HCT116 (cell line): ENCODE measurements at regions not wholly inside any gene's neighbourhood (a gene's known extent, or its start where the extent isn't known, plus 50 kb on each side); places are given as distances from the start of the nearest gene placed in this dataset.

ENCODE experiments used
- ATAC-seq: fragments of 200-7000 bp; cut with Tn5 transposase; 2 replicates; pipeline ENCODE4 v1.9.1; 2020; ENCODE audit warnings: mild to moderate bottlenecking, moderate library complexity
- BruUV-seq: library from RNA; stranded (reverse); fragments of 400-500 nt; replicated peaks from 2 replicates; lab custom pipeline; 2021; lab: Mats Ljungman, UMichigan
- CTCF ChIA-PET: fragments of 300-600 bp; sonication (Branson Sonifier 250); formaldehyde crosslinking; loops from one replicate; lab custom pipeline; 2021; ENCODE audit warnings: antibody characterized with exemption; lab: Charles Lee
- POLR2A ChIA-PET: fragments of 300-600, 350-600 bp; sonication (Branson Sonifier 250); formaldehyde crosslinking; loops from one replicate; lab custom pipeline; 2021; ENCODE audit warnings: antibody characterized with exemption; lab: Charles Lee
- RAD21 ChIA-PET, 2 experiments: fragments of 300-600 bp; sonication (Branson Sonifier 250); formaldehyde crosslinking; loops; one replicate each; lab custom pipeline; 2023; ENCODE audit warnings: low total read pairs in 2 of 2; ENCODE audit not compliant: uncharacterized antibody in 2 of 2, unreplicated experiment in 2 of 2, low non-redundant PET in 1 of 2; lab: Charles Lee
- DNase-seq: peaks from one replicate; pipeline ENCODE4 v3.0.0-alpha.2; 2010; ENCODE audit warnings: low read depth, low spot score
- H2AFZ ChIP-seq: fragments of 200-600 bp; shearing (Covaris generic), sonication (generic); 2 replicates; pipeline ENCODE4 v1.6.1; 2017; ENCODE audit warnings: low read depth, mixed run types, mixed read lengths, antibody characterized with exemption, low read length; ENCODE audit not compliant: poor library complexity, severe bottlenecking
- H3K27ac ChIP-seq: 2 replicates; pipeline ENCODE4 v1.5.1; 2012; ENCODE audit warnings: low read depth, low read length
- H3K27me3 ChIP-seq: fragments of 200-600 bp; sonication (generic); 2 replicates; pipeline ENCODE4 v1.6.1; 2016; ENCODE audit warnings: mixed run types, low read length, mixed read lengths; ENCODE audit not compliant: insufficient read depth
- H3K36me3 ChIP-seq, 2 experiments: fragments of 200-500 bp in 1 of 2; fragments of 200-600 bp in 1 of 2; sonication (Bioruptor generic) in 1 of 2; sonication (generic) in 1 of 2; 2 replicates each; pipeline versions ENCODE4 v1.5.1 to v1.6.1; 2014 to 2016; ENCODE audit warnings: low read length in 2 of 2, inconsistent platforms in 1 of 2, mixed read lengths in 1 of 2, mixed run types in 1 of 2; ENCODE audit not compliant: insufficient read depth in 2 of 2, control insufficient read depth in 1 of 2
- H3K4me1 ChIP-seq, 2 experiments: fragments of 200-600 bp in 1 of 2; sonication (generic) in 1 of 2; 2 replicates each; pipeline versions ENCODE4 v1.5.1 to v1.6.1; 2012 to 2017; ENCODE audit warnings: low read length in 2 of 2, inconsistent platforms in 1 of 2, mild to moderate bottlenecking in 1 of 2, mixed read lengths in 1 of 2, mixed run types in 1 of 2, moderate library complexity in 1 of 2; ENCODE audit not compliant: insufficient read depth in 2 of 2, control insufficient read depth in 1 of 2
- H3K4me2 ChIP-seq: fragments of 200-600 bp; sonication (generic); 2 replicates; pipeline ENCODE4 v1.6.1; 2017; ENCODE audit warnings: mixed run types, low read length, mixed read lengths
- H3K4me3 ChIP-seq, 2 experiments: fragments of 200-600 bp in 1 of 2; sonication (generic) in 1 of 2; replicated peaks in 1 of 2; 2 replicates each; pipeline ENCODE4 v1.5.1; 2011 to 2016; ENCODE audit warnings: low read length in 2 of 2, control low read depth in 1 of 2, low read depth in 1 of 2, mild to moderate bottlenecking in 1 of 2, mixed read lengths in 1 of 2, mixed run types in 1 of 2
- H3K79me2 ChIP-seq: fragments of 200-600 bp; sonication (generic); 2 replicates; pipeline ENCODE4 v1.6.1; 2017; ENCODE audit warnings: mild to moderate bottlenecking, mixed run types, low read length, moderate library complexity, mixed read lengths; ENCODE audit not compliant: insufficient read depth
- H3K9ac ChIP-seq: fragments of 200-600 bp; sonication (generic); 2 replicates; pipeline ENCODE4 v1.6.1; 2016; ENCODE audit warnings: low read length, mixed read lengths
- H3K9me2 ChIP-seq: fragments of 200-600 bp; sonication (generic), shearing (Covaris generic); 2 replicates; pipeline ENCODE4 v1.6.1; 2017; ENCODE audit warnings: mixed run types, mild to moderate bottlenecking, moderate library complexity; ENCODE audit not compliant: insufficient read depth
- H3K9me3 ChIP-seq, 2 experiments: fragments of 200-500 bp in 1 of 2; fragments of 200-600 bp in 1 of 2; sonication (Bioruptor generic) in 1 of 2; sonication (generic) in 1 of 2; 2 replicates each; pipeline ENCODE4 v1.6.1; 2014 to 2017; ENCODE audit warnings: low read length in 2 of 2, mixed read lengths in 2 of 2, inconsistent platforms in 1 of 2, low read depth in 1 of 2, mild to moderate bottlenecking in 1 of 2, mixed run types in 1 of 2, moderate library complexity in 1 of 2; ENCODE audit not compliant: control insufficient read depth in 1 of 2, insufficient read depth in 1 of 2
- H4K20me1 ChIP-seq: fragments of 200-600 bp; sonication (generic), shearing (Covaris generic); 2 replicates; pipeline ENCODE4 v1.6.1; 2017; ENCODE audit warnings: mixed run types, mild to moderate bottlenecking, moderate library complexity; ENCODE audit not compliant: insufficient read depth
- ATF3 ChIP-seq: IDR thresholded peaks from 2 replicates; pipeline ENCODE4 v1.6.1; 2012
- CEBPB ChIP-seq: IDR thresholded peaks from 2 replicates; pipeline ENCODE4 v1.6.1; 2012; ENCODE audit warnings: low read depth
- CTCF ChIP-seq, 3 experiments: fragments of 200-600 bp in 1 of 3; sonication (generic) in 1 of 3; IDR thresholded peaks in 2 of 3; conservative IDR thresholded peaks in 1 of 3; 2 replicates each; pipeline ENCODE4 v1.5.1; 2012 to 2017; ENCODE audit warnings: low read depth in 2 of 3, low read length in 2 of 3, antibody characterized with exemption in 1 of 3, borderline replicate concordance in 1 of 3, control low read depth in 1 of 3, mild to moderate bottlenecking in 1 of 3, mixed read lengths in 1 of 3, mixed run types in 1 of 3, moderate library complexity in 1 of 3; ENCODE audit not compliant: insufficient read depth in 1 of 3
- EGR1 ChIP-seq: IDR thresholded peaks from 2 replicates; pipeline ENCODE4 v1.6.1; 2012; ENCODE audit warnings: low read depth
- ELF1 ChIP-seq: IDR thresholded peaks from 2 replicates; pipeline ENCODE4 v1.6.1; 2012; ENCODE audit warnings: low read depth, borderline replicate concordance
- EZH2 ChIP-seq: fragments of 200-600 bp; sonication (generic); IDR thresholded peaks from 2 replicates; pipeline ENCODE4 v1.6.1; 2017; ENCODE audit warnings: antibody characterized with exemption, mixed run types
- EZH2phosphoT487 ChIP-seq: fragments of 200-600 bp; IDR thresholded peaks from 2 replicates; pipeline ENCODE4 v1.6.1; 2018; ENCODE audit warnings: antibody characterized with exemption, borderline replicate concordance
- POLR2A ChIP-seq: IDR thresholded peaks from 2 replicates; pipeline ENCODE4 v1.7.0; 2011; ENCODE audit warnings: borderline replicate concordance; ENCODE audit not compliant: insufficient read depth, insufficient read length; ENCODE audit errors: extremely low read depth
- POLR2AphosphoS5 ChIP-seq: IDR thresholded peaks from 2 replicates; pipeline ENCODE4 v1.6.1; 2011; ENCODE audit warnings: mild to moderate bottlenecking, low read depth, low read length, moderate library complexity
- SIN3A ChIP-seq: IDR thresholded peaks from 2 replicates; pipeline ENCODE4 v1.6.1; 2012; ENCODE audit warnings: low read depth
- SP1 ChIP-seq: IDR thresholded peaks from 2 replicates; pipeline ENCODE4 v1.6.1; 2012; ENCODE audit warnings: low read depth
- TCF7L2 ChIP-seq: IDR thresholded peaks from 2 replicates; pipeline ENCODE4 v1.7.0; 2011; ENCODE audit warnings: borderline replicate concordance, inconsistent platforms; ENCODE audit not compliant: insufficient read depth, insufficient read length; ENCODE audit errors: extremely low read depth
- ZBTB33 ChIP-seq: IDR thresholded peaks from 2 replicates; pipeline ENCODE4 v1.6.1; 2011; ENCODE audit warnings: mild to moderate bottlenecking, low read length, moderate library complexity; ENCODE audit not compliant: insufficient replicate concordance; ENCODE audit errors: extremely low read depth
- intact Hi-C: fragments of 100-400 bp; cut with micrococcal nuclease; formaldehyde crosslinking; loops from 2 replicates; pipeline ENCODE4 v1.10.0; 2022

GRCh38 chr15:57870667-57871066 is 164.2 kb downstream of the POLR2M start (continued):
- no peak for TF ChIP-seq ELF1
- TF ChIP-seq, all 23 proteins: peak for 0

GRCh38 chr15:57872281-57873030 is 165.9 kb downstream of the POLR2M start:
- Histone ChIP-seq H3K9me2 (no peaks in the 10 kb centered on the region), H3K27ac (no peak overlapping the region), H3K9me3 (no peaks in the 10 kb centered on the region), H3K4me1 (peaks cover 0 to 14% of the 10 kb centered on the region in 2 experiments; a peak in 2 of 4 replicates), H3K79me2 (no peaks in the 10 kb centered on the region), H3K4me2 (no peak overlapping the region), H3K27me3 (no peaks in the 10 kb centered on the region), H3K9ac (no peak overlapping the region), H4K20me1 (no peaks in the 10 kb centered on the region), H3K36me3 (no peaks in the 10 kb centered on the region), H2AFZ (no peak overlapping the region), H3K4me3 (no peak overlapping the region)
- ATAC-seq = no peak
- RAD21 ChIA-PET = no interaction called here
- DNase-seq = no peak
- no TSS peak for BruUV-seq
- POLR2A ChIA-PET = no interaction called here
- CTCF ChIA-PET = interaction anchor here (1.7 to 2.3 kb wide), 2 partner anchors 12 to 198 kb away, joined by 9 to 17 read pairs; no protein-coding TSS in a partner anchor
- intact Hi-C loops = no loop called here
- no peak for TF ChIP-seq EZH2
- TF ChIP-seq POLR2A = no peak
- TF ChIP-seq EZH2phosphoT487 = no peak
- no peak for TF ChIP-seq EGR1
- no peak for TF ChIP-seq SP1
- no peak for TF ChIP-seq CEBPB
- TF ChIP-seq SIN3A = no peak
- no peak for TF ChIP-seq TCF7L2
- no peak for TF ChIP-seq CTCF (IDR thresholded peaks at IDR 0.05 in 2 of 3, conservative IDR thresholded peaks at IDR 0.05 in 1 of 3; ENCODE audit: borderline replicate concordance in 1 of 3, insufficient read depth in 1 of 3, low read depth in 2 of 3, low read length in 2 of 3)
- no peak for TF ChIP-seq ATF3
- no peak for TF ChIP-seq ELF1
- no peak for TF ChIP-seq POLR2AphosphoS5
- no peak for TF ChIP-seq ZBTB33
